H9 (cell line): ENCODE measurements at regions not wholly inside any gene's neighbourhood (a gene's known extent, or its start where the extent isn't known, plus 50 kb on each side); places are given as distances from the start of the nearest gene placed in this dataset.

Source experiments
- DNase-seq: peaks from one replicate; pipeline ENCODE4 v3.0.0-alpha.2; 2017
- H2AFZ ChIP-seq: one replicate; pipeline ENCODE4 v1.6.1; 2013; ENCODE audit warnings: mild to moderate bottlenecking, low read length, control low read depth, moderate library complexity
- H2AK5ac ChIP-seq: 2 replicates; pipeline ENCODE4 v1.6.1; 2013; ENCODE audit warnings: low read length, control low read depth, mixed read lengths; ENCODE audit not compliant: insufficient read length
- H2BK120ac ChIP-seq: one replicate; pipeline ENCODE4 v1.6.1; 2013; ENCODE audit warnings: low read depth, mild to moderate bottlenecking, low read length, control low read depth, inconsistent platforms; ENCODE audit not compliant: poor library complexity, severe bottlenecking
- H2BK12ac ChIP-seq: 2 replicates; pipeline ENCODE4 v1.6.1; 2013; ENCODE audit warnings: low read length, control low read depth, mixed read lengths, low read depth; ENCODE audit not compliant: insufficient read length
- H2BK15ac ChIP-seq: 2 replicates; pipeline ENCODE4 v1.6.1; 2013; ENCODE audit warnings: low read depth, low read length, control low read depth
- H2BK20ac ChIP-seq: one replicate; pipeline ENCODE4 v1.6.1; 2013; ENCODE audit warnings: low read depth, mild to moderate bottlenecking, low read length, control low read depth, inconsistent platforms; ENCODE audit not compliant: poor library complexity, severe bottlenecking
- H2BK5ac ChIP-seq: 2 replicates; pipeline ENCODE4 v1.6.1; 2013; ENCODE audit warnings: low read length, control low read depth, mixed read lengths; ENCODE audit not compliant: insufficient read length
- H3K14ac ChIP-seq: 2 replicates; pipeline ENCODE4 v1.6.1; 2013; ENCODE audit warnings: low read length, control low read depth; ENCODE audit not compliant: insufficient read depth
- H3K18ac ChIP-seq: 2 replicates; pipeline ENCODE4 v1.6.1; 2013; ENCODE audit warnings: low read depth, mild to moderate bottlenecking, mixed read lengths, low read length, control low read depth; ENCODE audit not compliant: insufficient read length
- H3K23ac ChIP-seq: 2 replicates; pipeline ENCODE4 v1.6.1; 2013; ENCODE audit warnings: low read length, control low read depth, mixed read lengths, low read depth; ENCODE audit not compliant: insufficient read length
- H3K23me2 ChIP-seq: 2 replicates; pipeline ENCODE4 v1.6.1; 2013; ENCODE audit warnings: low read depth, mild to moderate bottlenecking, mixed read lengths, low read length, control low read depth; ENCODE audit not compliant: insufficient read length, poor library complexity, severe bottlenecking
- H3K27ac ChIP-seq: 2 replicates; pipeline ENCODE4 v1.5.1; 2013; ENCODE audit warnings: low read length, control low read depth, mixed read lengths, low read depth; ENCODE audit not compliant: insufficient read length
- H3K27me3 ChIP-seq: 2 replicates; pipeline ENCODE4 v1.6.1; 2013; ENCODE audit warnings: low read length, control low read depth, inconsistent platforms; ENCODE audit not compliant: insufficient read depth
- H3K4ac ChIP-seq: 2 replicates; pipeline ENCODE4 v1.6.1; 2013; ENCODE audit warnings: low read depth, mild to moderate bottlenecking, control low read depth, inconsistent platforms, low read length, moderate library complexity
- H3K4me1 ChIP-seq: 2 replicates; pipeline ENCODE4 v1.6.1; 2013; ENCODE audit warnings: low read length, control low read depth, inconsistent platforms; ENCODE audit not compliant: insufficient read depth
- H3K4me2 ChIP-seq: 2 replicates; pipeline ENCODE4 v1.6.1; 2013; ENCODE audit warnings: low read length, control low read depth, mixed read lengths; ENCODE audit not compliant: insufficient read length, insufficient read depth
- H3K56ac ChIP-seq: 2 replicates; pipeline ENCODE4 v1.6.1; 2013; ENCODE audit warnings: low read depth, mild to moderate bottlenecking, mixed read lengths, low read length, control low read depth; ENCODE audit not compliant: insufficient read length
- H3K79me1 ChIP-seq: 2 replicates; pipeline ENCODE4 v1.6.1; 2013; ENCODE audit warnings: low read depth, mild to moderate bottlenecking, moderate library complexity, low read length, control low read depth, inconsistent platforms; ENCODE audit not compliant: insufficient read depth, poor library complexity, severe bottlenecking
- H3K79me2 ChIP-seq: 2 replicates; pipeline ENCODE4 v1.6.1; 2013; ENCODE audit warnings: low read length, control low read depth, inconsistent platforms; ENCODE audit not compliant: insufficient read depth
- H3K9ac ChIP-seq: 2 replicates; pipeline ENCODE4 v1.6.1; 2013; ENCODE audit warnings: low read length, control low read depth, mixed read lengths; ENCODE audit not compliant: insufficient read length; ENCODE audit errors: extremely low read depth
- H3K9me3 ChIP-seq: one replicate; pipeline ENCODE4 v1.6.1; 2013; ENCODE audit warnings: low read depth, low read length, inconsistent platforms; ENCODE audit not compliant: control insufficient read depth
- H3T11ph ChIP-seq: one replicate; pipeline ENCODE4 v1.6.1; 2013; ENCODE audit warnings: mild to moderate bottlenecking, low read length, control low read depth, inconsistent platforms
- H4K20me1 ChIP-seq: one replicate; pipeline ENCODE4 v1.6.1; 2013; ENCODE audit not compliant: control insufficient read depth, insufficient read length, insufficient read depth
- H4K5ac ChIP-seq: 2 replicates; pipeline ENCODE4 v1.6.1; 2013; ENCODE audit warnings: low read depth, mild to moderate bottlenecking, mixed read lengths, low read length, control low read depth; ENCODE audit not compliant: insufficient read length
- H4K8ac ChIP-seq: replicated peaks from 2 replicates; pipeline ENCODE4 v1.6.1; 2013; ENCODE audit warnings: low read length, control low read depth, mixed read lengths, low read depth; ENCODE audit not compliant: insufficient read length
- H4K91ac ChIP-seq: 2 replicates; pipeline ENCODE4 v1.6.1; 2013; ENCODE audit warnings: low read depth, mild to moderate bottlenecking, moderate library complexity, mixed read lengths, low read length, control low read depth; ENCODE audit not compliant: insufficient read length
- H3K27ac Mint-ChIP-seq, 3 experiments: 2 replicates in 2 of 3; 3 replicates in 1 of 3; pipeline ENCODE4 v1.8.0; 2020 to 2021; ENCODE audit warnings: mixed read lengths in 3 of 3, mild to moderate bottlenecking in 1 of 3, moderate library complexity in 1 of 3
- H3K27me3 Mint-ChIP-seq: 2 replicates; pipeline ENCODE4 v1.8.0; 2021; ENCODE audit warnings: low read depth, mild to moderate bottlenecking, moderate library complexity, mixed read lengths
- H3K36me3 Mint-ChIP-seq, 3 experiments: 2 replicates in 2 of 3; 3 replicates in 1 of 3; pipeline ENCODE4 v1.8.0; 2020 to 2021; ENCODE audit warnings: low read depth in 3 of 3, mixed read lengths in 3 of 3; ENCODE audit not compliant: insufficient read depth in 1 of 3
- H3K4me1 Mint-ChIP-seq, 2 experiments: 2 replicates each; pipeline ENCODE4 v1.8.0; 2020; ENCODE audit warnings: mixed read lengths in 2 of 2
- H3K4me3 Mint-ChIP-seq, 2 experiments: 2 replicates in 1 of 2; 3 replicates in 1 of 2; pipeline ENCODE4 v1.8.0; 2020 to 2021; ENCODE audit warnings: mild to moderate bottlenecking in 2 of 2, mixed read lengths in 2 of 2, moderate library complexity in 1 of 2
- H3K9me3 Mint-ChIP-seq, 2 experiments: 2 replicates in 1 of 2; 3 replicates in 1 of 2; pipeline ENCODE4 v1.8.0; 2020; ENCODE audit warnings: mild to moderate bottlenecking in 2 of 2, mixed read lengths in 2 of 2, moderate library complexity in 1 of 2
- CTCF ChIP-seq: fragments of 200-600 bp; sonication (generic); conservative IDR thresholded peaks from 3 replicates; pipeline ENCODE4 v1.8.0; 2021; ENCODE audit warnings: antibody characterized with exemption, mild to moderate bottlenecking
- WGBS: extraction: QIAGEN DNeasy Blood & Tissue Kit; methylation state at CpG from one replicate; pipeline ENCODE4 v1.1.7; 2013; ENCODE audit warnings: missing lambda C conversion rate, low lambda C conversion rate, mixed read lengths; ENCODE audit not compliant: insufficient read length; ENCODE audit errors: extremely low coverage; 5-methylcytosine and 5-hydroxymethylcytosine counted together

- H3K27me3 Mint-ChIP-seq, result no peaks in the 10 kb centered on the region
- H3K14ac ChIP-seq, result no peak overlapping the region
- no peak overlapping the region for H3T11ph ChIP-seq
- no peak overlapping the region for H2BK20ac ChIP-seq
- no peaks in the 10 kb centered on the region for H3K4me1 Mint-ChIP-seq
- H3K56ac ChIP-seq, result no peak overlapping the region
- H3K4me1 ChIP-seq, result no peaks in the 10 kb centered on the region
- no peak overlapping the region for H3K27ac ChIP-seq
- no peaks in the 10 kb centered on the region for H3K9me3 Mint-ChIP-seq
- H3K23me2 ChIP-seq, result no peaks in the 10 kb centered on the region
- no CpG with 5 or more reads among the region's 10 CpGs for WGBS
- H2AK5ac ChIP-seq, result no peak overlapping the region
- no peak overlapping the region for H3K9ac ChIP-seq
- no peak overlapping the region for H3K4me3 Mint-ChIP-seq
- no peak for DNase-seq
- TF ChIP-seq CTCF, result no peak
- H2BK5ac ChIP-seq, result no peak overlapping the region
- H4K20me1 ChIP-seq, result no peaks in the 10 kb centered on the region
- H2BK12ac ChIP-seq, result no peak overlapping the region
- H3K79me1 ChIP-seq, result no peaks in the 10 kb centered on the region
- H3K4ac ChIP-seq, result no peak overlapping the region
- peak overlapping the region in 2 of 3 experiments; percentile 18 to 30; a peak in 2 of 7 replicates for H3K27ac Mint-ChIP-seq
- H3K18ac ChIP-seq, result no peak overlapping the region
- no peak overlapping the region for H2AFZ ChIP-seq
- H3K23ac ChIP-seq, result no peak overlapping the region
- H3K79me2 ChIP-seq, result no peaks in the 10 kb centered on the region
- no peak overlapping the region for H2BK15ac ChIP-seq
- H3K9me3 ChIP-seq, result no peaks in the 10 kb centered on the region
- H3K36me3 Mint-ChIP-seq, result no peaks in the 10 kb centered on the region
- no peak overlapping the region for H4K5ac ChIP-seq
- H4K8ac ChIP-seq, result no peak overlapping the region
- H2BK120ac ChIP-seq, result no peak overlapping the region
- H4K91ac ChIP-seq, result no peak overlapping the region
- H3K4me2 ChIP-seq, result no peak overlapping the region
- H3K27me3 ChIP-seq, result no peaks in the 10 kb centered on the region
Observed at GRCh38 chr2:121917143-121917542, 161.7 kb downstream of the TSN start.
